Myocyte (in vitro differentiated cells): ENCODE measurements at regions not wholly inside any gene's neighbourhood (a gene's known extent, or its start where the extent isn't known, plus 50 kb on each side); places are given as distances from the start of the nearest gene placed in this dataset.

Experiments
- DNase-seq: peaks from one replicate; pipeline ENCODE4 v3.0.0-alpha.2; 2012; ENCODE audit warnings: low read depth

DNA sequence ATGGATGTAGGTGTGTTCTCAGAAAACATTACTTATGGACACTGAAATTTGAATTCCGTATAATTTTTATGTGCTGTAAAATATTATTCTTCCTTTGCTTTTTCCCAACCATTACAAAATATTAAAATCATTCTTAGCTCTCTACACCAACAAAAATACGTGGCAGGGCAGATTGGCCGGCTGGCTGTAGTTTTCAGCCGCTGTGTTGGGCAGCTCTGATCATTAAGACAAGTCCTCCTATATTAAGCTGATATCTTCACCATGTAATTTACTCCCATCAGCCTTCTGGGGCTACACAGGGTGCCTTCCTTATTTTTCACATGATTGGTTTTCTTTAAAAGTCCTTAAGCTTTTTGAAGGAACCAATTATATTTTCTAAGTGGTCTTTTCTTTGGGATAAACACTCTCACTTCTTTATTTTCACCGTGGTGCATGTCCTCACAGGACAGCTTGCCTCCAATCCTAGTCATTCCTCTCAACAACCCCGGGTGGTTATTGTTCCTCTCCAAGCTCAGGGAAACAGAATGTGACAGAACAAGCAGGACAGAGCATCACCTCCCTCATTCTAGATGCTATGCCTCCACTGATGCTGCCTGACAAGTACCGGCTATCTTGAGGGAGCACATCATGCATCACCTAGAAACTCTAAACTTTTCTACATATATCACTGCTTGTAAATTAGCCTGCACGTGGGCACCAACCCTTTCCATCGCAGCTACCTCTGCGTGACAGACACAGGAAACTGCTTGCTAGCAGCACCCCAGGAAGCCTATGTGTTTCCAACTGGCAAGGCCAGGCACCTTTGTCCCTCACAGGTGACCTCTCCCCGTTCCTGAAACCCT, 362.3 kb downstream of the MYCN start:
- DNase-seq: no peak

DNA sequence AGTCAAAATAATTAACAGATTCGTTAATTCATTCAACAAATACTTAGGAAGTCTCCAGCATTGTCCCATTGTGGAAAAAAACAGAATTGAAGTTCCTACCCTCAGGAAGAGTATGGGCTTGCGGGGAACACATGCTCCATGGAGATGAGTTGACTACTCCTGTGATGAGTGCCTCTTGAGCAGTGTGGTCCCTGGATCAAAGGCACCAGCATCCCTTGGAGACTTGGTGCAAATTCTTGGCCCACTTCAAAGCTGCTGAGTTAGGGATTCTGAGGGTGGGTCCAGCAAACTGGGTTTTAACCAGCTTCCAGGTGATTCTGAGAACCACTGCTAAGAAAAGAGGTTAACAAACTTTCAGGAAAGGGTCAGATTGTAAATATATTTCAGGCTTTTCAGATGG, 361.6 kb downstream of the MYCN start:
- DNase-seq: no peak

DNA sequence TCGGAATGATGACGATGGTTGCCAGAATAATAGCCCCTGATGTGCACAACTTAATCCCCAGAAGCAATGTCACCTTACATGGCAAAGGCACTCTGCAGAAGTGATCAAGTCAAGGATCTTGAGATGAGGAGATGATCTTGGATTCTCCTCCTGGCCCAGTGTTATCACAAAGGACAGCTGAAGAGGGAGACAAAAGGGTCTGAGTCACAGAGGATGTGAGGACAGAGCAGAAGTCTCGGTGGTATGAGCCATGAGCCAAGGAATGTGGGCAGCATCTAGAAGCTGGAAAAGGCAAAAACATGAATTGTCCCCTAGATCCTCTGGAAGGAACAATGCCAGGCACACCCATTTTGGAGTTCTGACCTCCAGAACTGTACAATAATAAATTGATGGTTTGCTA, 358.5 kb downstream of the MYCN start:
- no peak for DNase-seq

DNA sequence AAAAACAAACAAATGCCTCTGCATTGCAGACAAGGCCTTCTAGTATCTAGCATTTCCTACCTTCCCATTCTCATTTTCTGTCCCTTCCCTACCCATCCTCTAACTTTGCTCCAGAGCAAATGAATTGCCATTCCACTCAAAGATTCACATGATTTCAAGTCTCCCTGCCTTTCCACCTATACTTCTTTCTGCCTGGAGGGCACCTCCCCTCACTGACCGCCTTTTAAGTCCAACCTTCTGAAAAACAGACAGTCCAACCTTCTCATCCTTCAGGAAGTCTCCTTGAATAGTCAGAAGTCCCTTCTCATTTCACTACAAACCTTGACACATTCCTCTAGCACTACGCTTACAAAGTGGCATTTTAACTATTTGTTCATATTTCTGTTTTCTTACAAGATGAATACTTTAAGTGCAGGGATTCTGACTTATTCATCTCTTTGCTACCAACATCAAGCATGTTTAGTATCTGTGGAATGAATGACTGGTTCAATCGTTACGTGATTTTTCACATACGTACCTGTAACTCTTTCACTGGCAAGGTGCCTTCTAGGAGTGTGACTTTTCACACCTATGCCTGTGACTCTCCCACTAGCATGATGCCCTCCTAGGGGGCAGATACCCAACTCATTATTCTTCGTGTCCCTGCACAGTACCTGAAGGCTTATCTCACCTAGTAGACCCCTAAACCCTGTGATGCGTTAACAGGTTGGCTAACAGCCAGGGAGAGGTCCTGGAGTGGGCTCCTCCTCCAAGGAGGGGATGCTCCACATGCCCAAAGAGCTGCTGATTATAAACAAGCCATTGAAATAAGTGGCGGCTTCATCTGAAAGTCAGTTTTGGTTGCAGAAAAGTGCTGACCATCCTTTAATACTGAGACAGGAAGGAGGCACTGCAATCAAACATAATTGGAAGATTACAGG, 356.2 kb downstream of the MYCN start:
- no peak for DNase-seq

DNA sequence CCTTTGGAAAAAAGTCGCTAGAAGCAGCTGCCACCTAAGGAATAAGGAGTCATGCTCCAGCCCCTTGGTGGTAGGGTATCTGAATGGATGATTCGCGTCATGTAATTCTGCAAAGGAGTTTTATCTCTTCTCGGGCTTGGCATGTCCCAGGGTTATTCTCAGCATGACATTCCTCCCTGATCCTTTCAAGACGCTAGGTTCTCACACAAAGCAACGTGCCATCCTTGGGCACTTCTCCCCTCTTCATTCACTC, 355.6 kb downstream of the MYCN start:
- no peak for DNase-seq

DNA sequence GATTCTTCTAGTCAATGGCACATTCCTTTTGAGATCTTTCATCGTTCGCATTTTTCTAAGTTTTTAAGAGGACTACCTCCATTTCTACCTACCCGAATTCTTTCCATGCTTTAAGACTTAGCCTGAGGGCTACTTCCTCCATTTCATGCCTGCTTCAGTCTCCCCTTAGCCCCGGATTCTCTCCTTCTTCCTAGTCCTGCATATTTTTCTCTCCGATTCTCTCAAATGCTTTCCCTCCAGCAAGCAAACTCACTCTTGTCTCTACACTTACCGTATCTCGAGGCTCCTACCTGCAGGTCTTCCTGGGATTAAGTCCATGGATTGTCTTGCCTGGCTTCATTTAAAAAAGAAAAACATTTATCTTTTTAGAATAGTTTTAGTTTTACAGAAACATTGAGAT, 354.4 kb downstream of the MYCN start:
- DNase-seq: no peak

GRCh38 chr2:16293871-16294270, 353.5 kb downstream of the MYCN start:
- no peak for DNase-seq

DNA sequence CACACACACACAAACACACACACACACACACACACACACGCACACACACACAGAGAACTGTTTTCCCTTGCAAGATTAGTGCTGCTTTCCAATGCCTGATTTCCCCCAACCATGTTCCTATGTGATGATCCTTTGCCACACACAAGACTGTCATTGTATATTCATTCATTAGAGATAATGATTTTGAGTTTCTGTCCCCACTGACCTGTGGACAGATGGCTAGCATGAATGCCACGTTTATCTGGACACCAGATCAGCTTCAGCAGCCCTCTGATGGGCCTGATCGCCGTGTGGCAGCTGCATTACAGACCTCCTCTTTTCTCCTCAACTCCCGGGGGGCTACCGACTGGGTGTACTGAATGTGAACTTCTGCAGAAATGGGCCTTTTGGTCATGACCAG, 353.0 kb downstream of the MYCN start:
- no peak for DNase-seq

GRCh38 chr2:16291731-16292550, 351.6 kb downstream of the MYCN start:
- no peak for DNase-seq

- DNase-seq: no peak
These were observed 350.9 kb downstream of the MYCN start for GRCh38 chr2:16291226-16291625.

DNA sequence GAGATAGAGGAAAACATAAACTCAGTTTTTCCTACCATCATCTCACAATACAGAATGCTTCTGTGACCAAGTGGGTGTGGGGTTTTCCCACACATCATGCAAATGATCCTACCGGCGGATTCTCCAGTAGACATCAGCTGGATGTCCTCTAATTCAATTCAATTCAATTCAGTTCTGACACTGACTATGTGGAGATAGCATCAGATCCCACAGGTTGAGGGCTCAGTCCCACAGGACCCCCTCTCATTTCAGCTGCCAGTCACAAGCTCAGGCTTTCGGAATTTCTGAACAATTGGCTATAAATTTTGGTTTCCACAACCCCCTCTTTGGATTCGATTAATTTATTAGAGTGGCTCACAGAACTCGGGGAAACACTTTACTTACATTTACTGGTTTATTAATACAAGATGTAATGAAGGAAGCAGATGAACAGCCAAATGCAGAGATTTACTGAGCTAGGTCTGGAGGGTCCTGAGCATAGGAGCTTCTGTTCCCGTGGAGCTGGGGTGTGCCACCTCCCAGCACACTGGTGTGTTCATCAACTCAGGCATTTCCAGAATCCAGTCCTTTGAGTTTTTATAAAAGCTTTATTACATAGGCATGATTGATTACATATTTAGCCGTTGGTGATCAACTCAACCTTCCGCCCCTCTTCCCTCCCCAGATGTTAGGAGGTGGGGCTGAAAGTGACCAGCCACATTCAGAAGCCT, 350.1 kb downstream of the MYCN start:
- DNase-seq: no peak

- no peak for DNase-seq
These were observed 348.2 kb downstream of the MYCN start for GRCh38 chr2:16288371-16289112.

- no peak for DNase-seq
These were observed 347.5 kb downstream of the MYCN start for GRCh38 chr2:16287831-16288230.

DNA sequence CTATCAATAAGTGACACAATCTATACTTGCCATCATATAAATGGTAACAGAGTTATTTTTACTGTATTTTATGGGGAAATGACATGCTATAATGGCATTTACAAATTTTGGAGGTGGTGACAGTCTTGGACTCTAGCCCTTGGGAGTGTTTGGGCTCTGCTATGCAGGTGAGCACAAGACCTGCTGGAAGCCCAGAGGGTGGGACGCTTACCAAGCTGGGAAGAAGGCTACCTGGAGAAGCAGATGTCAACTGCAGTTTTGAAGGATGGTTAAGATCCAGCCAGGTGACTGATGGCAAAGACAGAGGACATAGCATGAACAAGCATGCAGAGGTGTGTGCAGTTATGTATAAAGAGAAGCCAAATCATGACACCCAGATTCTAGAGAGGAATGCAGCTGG, 346.9 kb downstream of the MYCN start:
- DNase-seq: no peak

DNA sequence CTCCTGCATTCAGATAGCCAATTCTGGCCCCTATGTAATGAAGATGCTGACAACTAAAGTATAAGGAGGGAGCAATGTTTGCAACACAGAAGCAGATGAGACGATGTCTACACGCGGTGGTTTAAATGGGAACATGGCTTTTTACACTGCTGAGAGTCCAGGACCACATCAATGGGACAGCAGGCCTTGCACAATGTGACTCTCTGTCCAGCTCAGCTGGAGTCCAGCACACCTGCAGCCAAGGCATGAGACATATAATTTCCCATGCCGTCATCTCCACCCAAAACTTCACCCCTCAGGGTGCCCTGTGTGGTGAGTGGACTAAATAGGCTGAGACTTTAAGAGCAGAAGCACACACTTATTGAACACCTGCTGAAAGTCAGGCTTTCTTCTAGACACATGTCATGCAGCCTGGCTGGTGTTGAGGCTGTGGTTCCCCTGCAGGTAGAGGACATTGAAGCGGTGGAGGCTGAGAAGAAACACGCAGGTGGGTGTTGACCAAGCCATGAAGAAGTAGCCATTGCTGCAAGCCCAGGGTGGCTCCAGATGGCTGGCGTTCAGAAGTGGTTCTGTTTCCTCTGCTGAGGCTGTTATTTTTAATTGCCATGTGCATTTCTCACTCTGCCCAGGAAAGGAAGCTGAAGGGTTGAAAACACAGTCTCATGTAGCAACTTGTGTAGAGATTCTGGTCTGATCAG, 345.6 kb downstream of the MYCN start:
- no peak for DNase-seq

DNA sequence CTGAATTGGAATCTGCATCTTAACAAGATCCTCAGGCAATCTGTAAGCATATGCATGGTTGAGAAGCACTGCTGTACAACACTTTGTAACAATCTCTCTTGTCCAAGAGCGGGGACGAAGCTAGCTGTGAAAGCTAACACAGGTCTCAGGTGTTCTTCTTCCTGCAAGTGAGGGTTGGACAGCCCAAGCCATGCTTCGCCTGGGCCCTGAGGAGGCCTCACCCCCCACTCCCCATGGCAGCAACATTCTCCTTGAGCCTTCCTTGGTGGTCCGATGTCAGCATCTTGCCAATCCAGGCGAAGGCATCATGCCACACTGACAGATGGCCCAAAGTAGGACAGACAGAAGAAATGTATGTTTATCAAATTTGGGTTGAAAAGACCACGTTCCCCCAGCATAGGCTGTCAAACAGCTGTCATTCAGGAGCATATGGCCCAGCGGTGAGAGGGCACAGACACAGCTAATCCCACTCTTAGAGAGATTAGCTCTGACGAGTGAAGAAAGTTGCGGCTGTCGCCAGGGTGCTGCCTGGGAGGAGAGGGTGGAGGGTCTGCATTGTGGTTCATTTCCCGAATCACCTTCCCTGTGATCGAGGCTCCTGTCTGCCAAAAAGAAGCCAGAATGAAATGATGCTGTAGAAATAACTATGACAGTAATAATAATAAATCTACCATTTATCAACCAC, 344.7 kb downstream of the MYCN start:
- DNase-seq: no peak

DNA sequence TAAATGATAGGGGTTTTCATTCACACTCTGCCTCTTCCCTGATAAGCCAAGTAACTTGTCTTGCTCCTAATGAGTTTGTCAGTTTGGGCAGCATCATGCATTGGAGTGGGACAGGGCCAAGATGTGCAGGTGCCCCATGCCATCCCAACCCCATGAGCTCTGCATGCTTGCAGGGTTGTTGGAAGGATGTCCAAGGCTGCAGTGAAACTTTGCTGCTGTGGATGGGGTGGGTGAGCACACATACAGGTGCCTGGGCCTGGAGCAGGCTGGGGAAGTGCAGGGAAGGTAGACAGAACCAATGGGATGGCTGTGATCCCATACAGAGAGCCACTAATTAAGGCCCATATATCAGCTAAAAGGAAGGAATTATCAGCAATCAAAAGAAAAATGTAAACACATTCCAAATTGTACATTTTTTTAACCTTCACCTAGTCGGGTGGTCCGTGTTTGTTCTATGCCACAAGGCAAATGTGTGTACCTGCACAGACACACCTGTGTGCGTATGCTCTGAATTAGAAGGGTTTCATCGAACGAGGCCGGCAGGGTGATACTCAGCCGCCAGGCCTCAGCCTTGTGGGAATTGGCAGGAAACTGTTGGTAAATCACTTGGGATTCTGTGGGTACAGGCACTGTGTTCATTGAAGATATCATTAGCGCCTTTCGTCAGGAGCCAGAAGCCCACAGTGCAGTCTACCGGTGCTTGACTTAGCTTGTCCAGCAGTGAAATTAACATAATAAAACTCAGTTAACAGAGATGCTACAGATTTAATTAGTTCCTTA, 342.9 kb downstream of the MYCN start:
- DNase-seq: no peak

DNA sequence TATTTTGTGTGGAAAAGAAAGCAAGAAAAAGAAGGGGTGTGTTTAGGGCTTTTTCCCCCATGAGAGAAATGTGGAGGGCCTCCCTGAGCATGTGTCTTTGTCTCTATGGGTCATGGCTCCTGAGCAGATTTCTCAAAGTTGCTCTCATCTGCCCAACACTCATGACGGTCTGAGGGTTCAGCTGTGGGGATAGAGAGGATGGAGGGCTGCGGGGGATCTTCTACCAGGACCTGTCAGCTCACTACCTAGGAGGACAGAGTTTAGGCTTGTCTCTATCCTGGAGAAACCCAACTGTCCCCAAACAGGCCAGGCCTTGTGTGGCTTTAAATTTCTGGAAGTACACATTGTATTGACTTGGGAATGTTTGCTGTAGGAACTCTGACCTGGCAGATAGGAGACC, 342.2 kb downstream of the MYCN start:
- no peak for DNase-seq
